GM19468 (cell line): ENCODE measurements at regions not wholly inside any gene's neighbourhood (a gene's known extent, or its start where the extent isn't known, plus 50 kb on each side); places are given as distances from the start of the nearest gene placed in this dataset.

Experiments
- ATAC-seq: cut with Tn5 transposase; IDR thresholded peaks from one replicate; pipeline ENCODE4 v1.9.1; 2021; ENCODE audit warnings: mild to moderate bottlenecking, moderate library complexity, moderate number of reproducible peaks; ENCODE audit not compliant: unreplicated experiment; ENCODE audit errors: extremely low read depth

- ATAC-seq, result no peak
These were observed 130.8 kb upstream of the BMP4 start for GRCh38 chr14:54087376-54087775.

GRCh38 chr14:54088271-54088670 is 131.6 kb upstream of the BMP4 start:
- ATAC-seq, result no peak

- no peak for ATAC-seq
These were observed 133.6 kb upstream of the BMP4 start for GRCh38 chr14:54090274-54090673.

- ATAC-seq, result no peak
These were observed 138.1 kb upstream of the BMP4 start for GRCh38 chr14:54094765-54095164.

- no peak for ATAC-seq
These were observed 141.9 kb upstream of the BMP4 start for GRCh38 chr14:54098536-54098935.

GRCh38 chr14:54102051-54102456 is 145.4 kb upstream of the BMP4 start:
- no peak for ATAC-seq

- ATAC-seq, result no peak
These were observed 145.9 kb upstream of the BMP4 start for GRCh38 chr14:54102530-54102929.

GRCh38 chr14:54104601-54105145 is 148.0 kb upstream of the BMP4 start:
- no peak for ATAC-seq

- ATAC-seq, result no peak
These were observed 148.8 kb upstream of the BMP4 start for GRCh38 chr14:54105406-54105805.

GRCh38 chr14:54105898-54106297 is 149.3 kb upstream of the BMP4 start:
- ATAC-seq, result no peak

GRCh38 chr14:54106661-54107377 is 150.2 kb upstream of the BMP4 start:
- no peak for ATAC-seq

GRCh38 chr14:54108481-54109471 is 152.2 kb upstream of the BMP4 start:
- ATAC-seq, result no peak

GRCh38 chr14:54109521-54110120 is 153.0 kb upstream of the BMP4 start:
- ATAC-seq, result no peak

GRCh38 chr14:54114941-54115340 is 158.3 kb upstream of the BMP4 start:
- ATAC-seq, result no peak

GRCh38 chr14:54116198-54116885 is 159.7 kb upstream of the BMP4 start:
- ATAC-seq, result no peak

- ATAC-seq, result no peak
These were observed 160.3 kb upstream of the BMP4 start for GRCh38 chr14:54116972-54117371.

GRCh38 chr14:54117396-54117795 is 160.8 kb upstream of the BMP4 start:
- no peak for ATAC-seq

GRCh38 chr14:54117924-54118323 is 161.3 kb upstream of the BMP4 start:
- ATAC-seq, result no peak

GRCh38 chr14:54120260-54120659 is 163.6 kb upstream of the BMP4 start:
- ATAC-seq, result no peak

GRCh38 chr14:54121466-54122027 is 164.9 kb upstream of the BMP4 start:
- ATAC-seq, result no peak
